SK-N-SH (cell line): ENCODE measurements at regions not wholly inside any gene's neighbourhood (a gene's known extent, or its start where the extent isn't known, plus 50 kb on each side); places are given as distances from the start of the nearest gene placed in this dataset.

ENCODE experiments used
- CTCF ChIA-PET: fragments of 300-600, 350-600 bp; formaldehyde crosslinking; extraction: SDS; loops from one replicate; lab custom pipeline; 2021; lab: Yijun Ruan, JAX
- POLR2A ChIA-PET: fragments of 350-600 bp; sonication (Branson Sonifier 250); formaldehyde crosslinking; extraction: SDS; loops from one replicate; lab custom pipeline; 2020; ENCODE audit warnings: antibody characterized with exemption, inconsistent platforms; lab: Yijun Ruan, JAX
- DNase-seq: peaks from one replicate; pipeline ENCODE4 v3.0.0; 2012
- H2AFZ ChIP-seq: fragments of 200-600 bp; sonication (generic); 2 replicates; pipeline ENCODE4 v1.8.1; 2016; ENCODE audit warnings: antibody characterized with exemption, mild to moderate bottlenecking, low read depth
- H3F3A ChIP-seq: fragments of 200-600 bp; sonication (generic); replicated peaks from 2 replicates; pipeline ENCODE3; 2016; ENCODE audit warnings: antibody characterized with exemption, mild to moderate bottlenecking; ENCODE audit not compliant: insufficient read depth
- H3K27ac ChIP-seq, 2 experiments: fragments of 200-500 bp in 1 of 2; fragments of 200-600 bp in 1 of 2; sonication (Bioruptor generic) in 1 of 2; sonication (generic), shearing (Covaris generic) in 1 of 2; 2 replicates each; pipeline versions ENCODE4 v1.5.1 to v1.6.1; 2014 to 2016; ENCODE audit warnings: low read depth in 2 of 2, inconsistent platforms in 1 of 2, low read length in 1 of 2, mild to moderate bottlenecking in 1 of 2, mixed read lengths in 1 of 2
- H3K27me3 ChIP-seq: fragments of 200-600 bp; sonication (generic), shearing (Covaris generic); 2 replicates; pipeline ENCODE4 v1.6.1; 2016; ENCODE audit warnings: mixed run types; ENCODE audit not compliant: insufficient read depth
- H3K36me3 ChIP-seq, 2 experiments: fragments of 200-500 bp in 1 of 2; fragments of 200-600 bp in 1 of 2; sonication (Bioruptor generic) in 1 of 2; sonication (generic) in 1 of 2; replicated peaks in 1 of 2; 2 replicates each; pipeline versions ENCODE3 to v1.5.1; 2014 to 2016; ENCODE audit warnings: low read length in 1 of 2, mild to moderate bottlenecking in 1 of 2; ENCODE audit not compliant: insufficient read depth in 2 of 2, control insufficient read depth in 1 of 2
- H3K4me1 ChIP-seq, 2 experiments: fragments of 200-500 bp in 1 of 2; fragments of 200-600 bp in 1 of 2; sonication (Bioruptor generic) in 1 of 2; sonication (generic), shearing (Covaris generic) in 1 of 2; 2 replicates each; pipeline versions ENCODE4 v1.5.1 to v1.6.1; 2014 to 2016; ENCODE audit warnings: low read depth in 1 of 2, low read length in 1 of 2, mixed run types in 1 of 2; ENCODE audit not compliant: insufficient read depth in 2 of 2, control insufficient read depth in 1 of 2
- H3K4me2 ChIP-seq: fragments of 200-600 bp; sonication (generic), shearing (Covaris generic); 2 replicates; pipeline ENCODE4 v1.6.1; 2017; ENCODE audit warnings: mixed run types
- H3K4me3 ChIP-seq, 2 experiments: fragments of 200-500 bp in 1 of 2; fragments of 200-600 bp in 1 of 2; sonication (Bioruptor generic) in 1 of 2; sonication (generic), shearing (Covaris generic) in 1 of 2; 2 replicates each; pipeline versions ENCODE4 v1.5.1 to v1.8.1; 2014 to 2016; ENCODE audit warnings: low read depth in 2 of 2, inconsistent platforms in 1 of 2, low read length in 1 of 2, mild to moderate bottlenecking in 1 of 2, mixed read lengths in 1 of 2, moderate library complexity in 1 of 2
- H3K79me2 ChIP-seq: fragments of 200-600 bp; sonication (generic); 2 replicates; pipeline ENCODE4 v1.8.1; 2017; ENCODE audit warnings: mild to moderate bottlenecking; ENCODE audit not compliant: insufficient read depth
- H3K9ac ChIP-seq: fragments of 200-600 bp; sonication (generic); 2 replicates; pipeline ENCODE4 v1.6.1; 2017; ENCODE audit warnings: mixed run types
- H3K9me2 ChIP-seq: fragments of 200-600 bp; sonication (generic); 2 replicates; pipeline ENCODE4 v1.6.1; 2017; ENCODE audit warnings: mixed run types
- H3K9me3 ChIP-seq: fragments of 200-600 bp; sonication (generic); 2 replicates; pipeline ENCODE4 v1.6.1; 2017; ENCODE audit warnings: mixed run types, mild to moderate bottlenecking, moderate library complexity
- H4K20me1 ChIP-seq: fragments of 200-600 bp; sonication (generic); 2 replicates; pipeline ENCODE4 v1.6.1; 2017; ENCODE audit warnings: mild to moderate bottlenecking, mixed run types; ENCODE audit not compliant: insufficient read depth
- CHD2 ChIP-seq: fragments of 150-350 bp; IDR thresholded peaks from 2 replicates; pipeline ENCODE4 v1.6.1; 2018; ENCODE audit warnings: low read length; ENCODE audit not compliant: partially characterized antibody
- ELF1 ChIP-seq: IDR thresholded peaks from 2 replicates; pipeline ENCODE4 v1.4.0; 2012
- FOXM1 ChIP-seq: IDR thresholded peaks from 2 replicates; pipeline ENCODE4 v1.4.0; 2012; ENCODE audit warnings: low read depth, mild to moderate bottlenecking
- JUND ChIP-seq: IDR thresholded peaks from 2 replicates; pipeline ENCODE4 v1.4.0; 2012
- MXI1 ChIP-seq: IDR thresholded peaks from 2 replicates; pipeline ENCODE4 v1.6.1; 2012; ENCODE audit warnings: mild to moderate bottlenecking, low read depth, low read length, improper control_type of control experiment
- NFIC ChIP-seq: IDR thresholded peaks from 2 replicates; pipeline ENCODE4 v1.4.0; 2012; ENCODE audit warnings: borderline replicate concordance
- NRF1 ChIP-seq: IDR thresholded peaks from 2 replicates; pipeline ENCODE4 v1.6.1; 2012; ENCODE audit warnings: low read depth, mild to moderate bottlenecking, low read length
- POLR2AphosphoS5 ChIP-seq: IDR thresholded peaks from 2 replicates; pipeline ENCODE4 v1.6.1; 2012; ENCODE audit warnings: low read depth, low read length
- RFX5 ChIP-seq: IDR thresholded peaks from 2 replicates; pipeline ENCODE4 v1.6.1; 2012; ENCODE audit warnings: mild to moderate bottlenecking, improper control_type of control experiment, low read length
- TAF1 ChIP-seq: IDR thresholded peaks from 2 replicates; pipeline ENCODE4 v1.6.1; 2012; ENCODE audit warnings: low read depth, mild to moderate bottlenecking, low read length, moderate library complexity, borderline replicate concordance
- TEAD4 ChIP-seq: IDR thresholded peaks from 2 replicates; pipeline ENCODE4 v1.4.0; 2012; ENCODE audit warnings: mild to moderate bottlenecking, borderline replicate concordance; ENCODE audit not compliant: insufficient read depth
- YY1 ChIP-seq: IDR thresholded peaks from 2 replicates; pipeline ENCODE4 v1.4.0; 2012; ENCODE audit warnings: low read depth, mild to moderate bottlenecking
- WGBS: methylation state at CpG from one replicate; pipeline ENCODE4 v1.1.6; 2017; ENCODE audit warnings: low lambda C conversion rate; 5-methylcytosine and 5-hydroxymethylcytosine counted together
- TF ChIP-seq, protein P1 (sequence below): IDR thresholded peaks from 2 replicates; pipeline ENCODE4 v1.4.0; 2012; ENCODE audit warnings: low read depth
- TF ChIP-seq, protein P2 (sequence below): fragments of 200-600 bp; sonication (generic); IDR thresholded peaks from 2 replicates; pipeline ENCODE4 v1.6.1; 2017; ENCODE audit warnings: antibody characterized with exemption, mild to moderate bottlenecking, moderate library complexity
- TF ChIP-seq, protein P3 (sequence below): fragments of 150-350 bp; IDR thresholded peaks from 2 replicates; pipeline ENCODE4 v1.6.1; 2016; ENCODE audit warnings: mild to moderate bottlenecking, low read depth, low read length
- TF ChIP-seq, protein P4 (sequence below): IDR thresholded peaks from 2 replicates; pipeline ENCODE4; 2012

DNA sequence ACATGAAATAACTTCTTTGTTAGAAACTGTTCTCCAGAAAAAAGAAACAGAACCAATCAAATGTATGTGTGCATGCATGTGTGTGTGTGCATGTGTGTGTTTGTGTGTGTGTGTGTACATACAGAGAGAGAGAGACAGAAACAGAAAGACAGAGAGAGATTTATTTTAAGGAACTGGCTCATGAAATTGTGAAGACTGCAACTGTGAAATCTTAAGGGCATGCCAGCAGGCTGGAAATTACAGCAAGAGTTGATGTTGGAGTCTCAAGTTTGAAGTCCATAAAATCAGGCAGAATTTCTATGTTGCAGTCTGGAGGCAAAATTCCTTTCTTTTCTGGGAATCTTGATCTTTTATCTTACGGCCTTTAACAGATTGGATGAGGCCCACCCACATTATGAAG, 168.9 kb upstream of the CDH20 start:
- TF ChIP-seq RFX5 (no peak), ELF1 (no peak), TAF1 (no peak), CHD2 (no peak), YY1 (no peak), JUND (no peak), POLR2AphosphoS5 (no peak), FOXM1 (no peak), NFIC (no peak)
- TF ChIP-seq, protein P1, sequence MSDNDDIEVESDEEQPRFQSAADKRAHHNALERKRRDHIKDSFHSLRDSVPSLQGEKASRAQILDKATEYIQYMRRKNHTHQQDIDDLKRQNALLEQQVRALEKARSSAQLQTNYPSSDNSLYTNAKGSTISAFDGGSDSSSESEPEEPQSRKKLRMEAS, result no peak
- TF ChIP-seq, protein P2, sequence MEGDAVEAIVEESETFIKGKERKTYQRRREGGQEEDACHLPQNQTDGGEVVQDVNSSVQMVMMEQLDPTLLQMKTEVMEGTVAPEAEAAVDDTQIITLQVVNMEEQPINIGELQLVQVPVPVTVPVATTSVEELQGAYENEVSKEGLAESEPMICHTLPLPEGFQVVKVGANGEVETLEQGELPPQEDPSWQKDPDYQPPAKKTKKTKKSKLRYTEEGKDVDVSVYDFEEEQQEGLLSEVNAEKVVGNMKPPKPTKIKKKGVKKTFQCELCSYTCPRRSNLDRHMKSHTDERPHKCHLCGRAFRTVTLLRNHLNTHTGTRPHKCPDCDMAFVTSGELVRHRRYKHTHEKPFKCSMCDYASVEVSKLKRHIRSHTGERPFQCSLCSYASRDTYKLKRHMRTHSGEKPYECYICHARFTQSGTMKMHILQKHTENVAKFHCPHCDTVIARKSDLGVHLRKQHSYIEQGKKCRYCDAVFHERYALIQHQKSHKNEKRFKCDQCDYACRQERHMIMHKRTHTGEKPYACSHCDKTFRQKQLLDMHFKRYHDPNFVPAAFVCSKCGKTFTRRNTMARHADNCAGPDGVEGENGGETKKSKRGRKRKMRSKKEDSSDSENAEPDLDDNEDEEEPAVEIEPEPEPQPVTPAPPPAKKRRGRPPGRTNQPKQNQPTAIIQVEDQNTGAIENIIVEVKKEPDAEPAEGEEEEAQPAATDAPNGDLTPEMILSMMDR, result no peak
- TF ChIP-seq, protein P3, sequence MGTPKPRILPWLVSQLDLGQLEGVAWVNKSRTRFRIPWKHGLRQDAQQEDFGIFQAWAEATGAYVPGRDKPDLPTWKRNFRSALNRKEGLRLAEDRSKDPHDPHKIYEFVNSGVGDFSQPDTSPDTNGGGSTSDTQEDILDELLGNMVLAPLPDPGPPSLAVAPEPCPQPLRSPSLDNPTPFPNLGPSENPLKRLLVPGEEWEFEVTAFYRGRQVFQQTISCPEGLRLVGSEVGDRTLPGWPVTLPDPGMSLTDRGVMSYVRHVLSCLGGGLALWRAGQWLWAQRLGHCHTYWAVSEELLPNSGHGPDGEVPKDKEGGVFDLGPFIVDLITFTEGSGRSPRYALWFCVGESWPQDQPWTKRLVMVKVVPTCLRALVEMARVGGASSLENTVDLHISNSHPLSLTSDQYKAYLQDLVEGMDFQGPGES, result no peak
- no peaks in the 10 kb centered on the region for H3K36me3 ChIP-seq
- 23% methylated on average over 1 of the region's 1 CpG for WGBS

DNA sequence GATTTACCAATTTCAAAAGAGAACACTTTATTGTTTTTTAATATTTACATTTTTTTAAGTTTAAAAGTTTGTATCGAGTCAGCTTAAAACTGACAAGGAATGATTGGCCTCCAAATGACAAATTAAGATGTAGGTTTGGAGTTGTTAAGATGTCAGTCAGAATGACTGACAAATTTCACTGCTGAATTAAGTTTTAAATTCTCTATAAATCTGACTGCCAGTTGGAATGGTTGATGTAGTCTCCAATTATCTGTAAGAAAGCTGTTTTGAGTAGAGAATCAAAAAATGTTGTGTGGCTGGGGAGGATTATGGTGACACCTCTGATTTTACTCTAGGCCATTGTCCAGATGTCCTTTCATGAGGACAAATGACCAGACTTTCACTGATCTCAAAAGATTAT, 165.3 kb upstream of the CDH20 start:
- no peaks in the 10 kb centered on the region for H3K36me3 ChIP-seq
- H3K4me2 ChIP-seq, result no peak overlapping the region
- H3K9ac ChIP-seq, result no peak overlapping the region
- H3F3A ChIP-seq, result no peaks in the 10 kb centered on the region
- POLR2A ChIA-PET, result no interaction called here
- H3K4me1 ChIP-seq, result peaks cover 0 to 2% of the 10 kb centered on the region in 2 experiments; a peak in 1 of 4 replicates
- 29% methylated on average over 1 of the region's 1 CpG for WGBS
- CTCF ChIA-PET, result no interaction called here
- H3K27me3 ChIP-seq, result no peaks in the 10 kb centered on the region
- H3K9me3 ChIP-seq, result no peaks in the 10 kb centered on the region
- DNase-seq, result no peak
- H3K4me3 ChIP-seq, result no peak overlapping the region
- no peak overlapping the region for H2AFZ ChIP-seq
- H3K9me2 ChIP-seq, result no peaks in the 10 kb centered on the region
- H3K27ac ChIP-seq, result no peak overlapping the region
- H4K20me1 ChIP-seq, result no peaks in the 10 kb centered on the region
- no peaks in the 10 kb centered on the region for H3K79me2 ChIP-seq
- TF ChIP-seq ELF1 (no peak), CHD2 (no peak), MXI1 (no peak), TEAD4 (no peak), NRF1 (no peak)
- TF ChIP-seq, protein P4, sequence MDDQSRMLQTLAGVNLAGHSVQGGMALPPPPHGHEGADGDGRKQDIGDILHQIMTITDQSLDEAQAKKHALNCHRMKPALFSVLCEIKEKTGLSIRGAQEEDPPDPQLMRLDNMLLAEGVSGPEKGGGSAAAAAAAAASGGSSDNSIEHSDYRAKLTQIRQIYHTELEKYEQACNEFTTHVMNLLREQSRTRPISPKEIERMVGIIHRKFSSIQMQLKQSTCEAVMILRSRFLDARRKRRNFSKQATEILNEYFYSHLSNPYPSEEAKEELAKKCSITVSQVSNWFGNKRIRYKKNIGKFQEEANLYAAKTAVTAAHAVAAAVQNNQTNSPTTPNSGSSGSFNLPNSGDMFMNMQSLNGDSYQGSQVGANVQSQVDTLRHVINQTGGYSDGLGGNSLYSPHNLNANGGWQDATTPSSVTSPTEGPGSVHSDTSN, result no peak

More for the DNA sequence above, 168.9 kb upstream of the CDH20 start:
- Histone ChIP-seq H3K79me2 (no peaks in the 10 kb centered on the region), H3K4me2 (no peak overlapping the region), H3K27ac (no peak overlapping the region), H3F3A (no peaks in the 10 kb centered on the region), H4K20me1 (no peaks in the 10 kb centered on the region), H3K9me2 (no peaks in the 10 kb centered on the region), H3K4me3 (no peak overlapping the region), H3K9me3 (no peaks in the 10 kb centered on the region), H3K27me3 (no peaks in the 10 kb centered on the region), H3K4me1 (peaks cover 0 to 2% of the 10 kb centered on the region in 2 experiments; a peak in 1 of 4 replicates), H3K9ac (no peak overlapping the region), H2AFZ (no peak overlapping the region)
- CTCF ChIA-PET, result no interaction called here
- no peak for DNase-seq
- POLR2A ChIA-PET, result no interaction called here
